ENCODE measurements at regions not wholly inside any gene's neighbourhood (a gene's known extent, or its start where the extent isn't known, plus 50 kb on each side); places are given as distances from the start of the nearest gene placed in this dataset.

- DNase-seq (ENCODE audit: low read depth in 2 of 2): no peak
Measured at GRCh38 chr12:43097471-43097870, 454.5 kb downstream of the ADAMTS20 start.

GRCh38 chr12:43095669-43096280 is 456.2 kb downstream of the ADAMTS20 start:
- DNase-seq (ENCODE audit: low read depth in 2 of 2): no peak

- no peak for DNase-seq (ENCODE audit: low read depth in 2 of 2)
Measured at GRCh38 chr12:43094886-43095575, 457.0 kb downstream of the ADAMTS20 start.

DNA sequence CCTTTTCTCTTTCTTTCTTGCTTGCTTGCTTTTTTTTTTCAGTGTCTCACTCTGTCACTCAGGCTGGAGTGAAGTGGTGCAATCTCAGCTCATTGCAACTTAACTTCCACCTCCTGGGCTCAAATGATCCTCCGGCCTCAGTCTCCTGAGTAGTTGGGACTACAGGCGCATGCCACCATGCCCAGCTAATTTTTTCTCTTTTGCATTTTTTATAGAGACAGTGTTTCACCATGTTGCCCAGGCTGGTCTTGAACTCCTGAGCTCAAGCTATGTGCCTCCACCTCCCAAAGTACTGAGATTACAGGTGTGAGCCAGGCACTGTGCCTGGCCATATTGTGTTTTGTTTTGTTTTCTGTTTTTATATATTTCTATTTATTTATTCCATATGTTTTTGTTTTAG is 461.0 kb downstream of the ADAMTS20 start:
- no peak for DNase-seq (ENCODE audit: low read depth in 2 of 2)

DNA sequence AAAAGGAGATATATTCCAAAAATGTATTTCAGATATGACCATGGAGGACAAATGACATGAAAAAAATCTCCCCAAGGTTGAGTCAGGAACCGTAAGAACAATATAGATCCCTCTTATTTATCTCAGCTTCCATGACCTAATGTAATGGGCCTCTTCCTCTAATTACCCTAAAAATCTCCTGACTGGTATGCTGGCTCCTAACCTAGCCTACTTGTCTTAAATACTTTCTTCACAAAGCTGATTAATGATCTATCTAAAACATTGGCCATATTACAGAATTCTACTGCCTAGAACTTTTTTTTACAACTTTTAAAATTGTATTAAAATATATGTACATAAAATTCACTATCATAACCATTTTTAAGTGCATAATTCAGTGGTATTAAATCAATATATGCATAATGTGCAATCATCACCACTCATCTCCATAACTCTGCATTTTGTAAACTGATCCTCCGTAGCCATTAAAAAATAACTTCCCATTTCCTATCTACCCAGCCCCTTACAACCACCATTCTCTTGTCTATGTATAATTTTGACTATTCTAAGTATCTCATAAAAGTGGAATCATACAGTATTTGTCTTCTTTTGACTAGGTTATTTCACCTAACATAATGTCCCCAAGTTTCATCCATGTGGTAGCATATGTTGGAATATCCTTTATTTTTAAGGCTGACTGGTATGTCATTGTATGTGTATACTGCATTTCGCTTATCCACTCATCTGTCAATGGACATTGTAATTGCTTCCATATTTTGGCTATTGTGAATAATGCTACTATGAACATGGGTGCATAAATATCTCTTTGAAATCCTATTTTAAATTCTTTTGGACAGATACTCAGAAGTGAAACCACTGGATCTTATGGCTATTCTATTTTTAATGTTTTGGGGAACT is 464.6 kb downstream of the ADAMTS20 start:
- DNase-seq (ENCODE audit: low read depth in 2 of 2): no peak

GRCh38 chr12:43079476-43079875 is 472.5 kb downstream of the ADAMTS20 start:
- no peak for DNase-seq (ENCODE audit: low read depth in 2 of 2)

DNA sequence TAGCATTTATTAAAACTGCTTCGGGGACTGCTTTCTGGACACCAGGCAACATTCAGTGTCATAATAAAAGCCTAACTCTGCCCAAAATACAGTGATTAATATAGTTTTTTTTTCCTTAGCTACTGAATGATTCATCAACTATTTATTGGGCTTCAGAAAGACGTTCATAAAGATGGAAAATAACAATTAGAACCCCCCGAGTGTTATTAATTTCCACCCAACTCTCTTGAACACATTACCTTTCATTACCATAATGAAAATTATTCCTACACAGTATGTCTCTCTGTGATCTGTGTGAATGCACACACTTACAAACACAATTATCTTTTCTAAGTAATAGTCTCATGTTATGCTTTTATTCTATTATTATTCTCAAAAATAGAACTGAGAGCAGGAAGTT is 473.0 kb downstream of the ADAMTS20 start:
- no peak for DNase-seq (ENCODE audit: low read depth in 2 of 2)

DNA sequence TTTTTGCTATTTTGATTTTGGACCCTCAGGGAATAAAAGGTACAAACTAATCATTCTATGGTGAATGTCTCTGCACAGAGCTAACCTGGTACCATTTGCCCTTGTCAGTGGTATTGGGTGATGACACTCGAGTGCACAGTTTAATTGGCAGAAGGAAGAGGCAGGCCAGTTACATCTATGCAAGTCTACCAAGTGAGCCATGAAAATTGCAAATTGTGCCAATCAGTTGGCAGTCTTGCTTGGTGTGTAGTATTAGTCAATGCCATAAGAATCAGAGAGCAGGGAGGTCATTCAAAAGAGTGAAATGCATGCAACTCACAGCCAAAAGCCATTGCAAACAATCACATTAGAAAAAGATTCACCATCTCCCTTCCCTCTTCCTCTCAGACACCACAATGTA is 479.6 kb downstream of the ADAMTS20 start:
- no peak for DNase-seq (ENCODE audit: low read depth in 2 of 2)

DNA sequence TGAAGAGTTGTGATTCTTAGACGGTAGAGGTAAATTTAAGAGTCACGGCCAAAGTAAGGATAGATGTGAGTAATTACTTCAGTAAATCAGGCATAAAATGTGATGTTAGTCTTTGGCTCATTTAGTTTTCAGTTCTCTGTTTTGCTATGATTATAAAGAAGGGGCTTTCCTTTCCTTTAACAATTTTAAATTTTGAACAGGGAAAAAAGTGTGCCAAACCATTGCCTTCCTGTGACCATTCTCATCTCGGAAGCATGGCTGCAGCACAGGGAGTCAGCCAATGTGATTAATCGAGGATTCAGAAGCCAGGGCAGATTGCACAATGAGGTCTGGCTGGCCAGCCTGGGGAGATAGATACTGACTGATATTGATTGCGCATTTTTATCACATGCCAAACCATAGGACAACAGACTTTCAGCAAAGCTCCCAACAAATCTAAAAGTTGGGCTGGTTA is 480.2 kb upstream of the PRICKLE1 start:
- DNase-seq (ENCODE audit: low read depth in 2 of 2): no peak

DNA sequence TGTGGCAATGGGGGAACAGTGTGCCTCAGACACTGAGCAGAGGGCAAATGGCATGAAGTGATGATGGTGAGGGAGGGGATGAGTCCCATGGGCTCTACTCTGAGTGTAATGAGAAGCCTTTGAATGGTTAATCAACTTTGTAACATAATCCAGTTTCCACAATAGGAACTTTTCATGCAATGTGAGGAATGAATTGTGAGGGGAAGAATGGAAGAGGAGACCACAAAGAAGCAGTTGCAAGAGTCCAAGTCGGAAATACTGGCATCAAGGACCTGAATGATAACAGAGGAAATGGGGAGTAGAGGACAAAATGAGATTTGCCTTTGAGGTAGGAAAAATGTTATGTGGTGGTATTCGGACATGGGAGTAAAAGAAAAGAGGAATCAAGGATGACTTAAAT is 476.9 kb upstream of the PRICKLE1 start:
- no peak for DNase-seq (ENCODE audit: low read depth in 2 of 2)

DNA sequence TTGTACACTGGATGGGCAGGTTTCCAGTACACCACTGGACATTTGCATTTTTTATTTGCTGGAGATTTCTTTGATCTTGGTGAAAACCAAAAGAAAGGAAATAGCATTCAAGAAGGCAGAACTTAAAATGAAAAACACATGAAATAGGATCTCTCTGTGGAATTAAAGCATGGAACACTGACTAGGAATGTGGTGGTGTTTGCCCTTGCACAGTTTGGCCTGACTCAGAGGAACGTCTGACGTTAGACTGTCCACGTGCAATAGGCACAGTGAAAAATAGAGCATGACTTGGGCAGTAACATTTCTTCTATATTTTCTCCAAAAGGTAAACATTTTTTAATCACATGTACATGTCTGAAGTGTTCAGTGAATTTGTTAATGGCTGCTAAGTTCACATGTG is 474.1 kb upstream of the PRICKLE1 start:
- DNase-seq (ENCODE audit: low read depth in 2 of 2): peak in 1 of 2 experiments; percentile 17

GRCh38 chr12:43062201-43062895 is 472.8 kb upstream of the PRICKLE1 start:
- DNase-seq (ENCODE audit: low read depth in 2 of 2): no peak

- DNase-seq (ENCODE audit: low read depth in 2 of 2): no peak
Measured at GRCh38 chr12:43060742-43061141, 471.2 kb upstream of the PRICKLE1 start.

- no peak for DNase-seq (ENCODE audit: low read depth in 2 of 2)
Measured at GRCh38 chr12:43058616-43059015, 469.1 kb upstream of the PRICKLE1 start.

DNA sequence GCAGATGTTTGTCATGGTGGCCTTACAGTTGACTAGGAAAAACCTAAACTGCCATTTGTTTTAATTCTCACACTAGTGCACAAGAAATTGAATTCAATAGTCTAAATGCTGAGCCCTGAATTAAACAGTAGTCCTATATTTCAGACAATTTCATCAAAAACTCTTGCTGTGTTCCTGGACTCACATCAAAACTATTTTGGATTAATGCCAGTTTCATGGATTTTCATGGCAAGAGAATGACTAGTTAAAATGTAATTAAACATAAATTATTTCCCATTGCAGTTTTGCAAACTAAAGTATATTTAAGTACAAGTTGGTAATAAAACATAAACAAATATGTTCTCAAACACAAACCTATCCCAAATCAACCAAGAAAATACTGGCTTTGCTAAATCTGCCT is 468.0 kb upstream of the PRICKLE1 start:
- no peak for DNase-seq (ENCODE audit: low read depth in 2 of 2)

DNA sequence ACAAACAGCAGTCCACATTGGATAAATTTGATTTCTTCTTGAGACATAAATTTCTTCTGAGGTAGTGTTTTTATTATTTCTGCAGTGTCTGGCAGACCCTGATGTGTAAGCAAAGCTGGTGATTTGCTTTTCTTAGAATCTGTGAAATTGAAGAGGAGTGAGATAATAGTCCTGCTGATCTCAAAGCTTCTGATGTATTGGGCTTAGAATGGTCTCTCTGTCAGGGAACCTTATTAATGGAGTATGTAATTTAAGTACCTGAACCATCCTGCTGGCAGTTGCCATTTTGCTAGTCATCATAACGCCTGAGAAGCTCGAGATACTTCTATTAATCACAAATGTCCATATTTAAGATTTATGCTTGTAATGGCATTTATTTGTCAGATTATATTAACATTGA is 464.5 kb upstream of the PRICKLE1 start:
- DNase-seq (ENCODE audit: low read depth in 2 of 2): no peak

DNA sequence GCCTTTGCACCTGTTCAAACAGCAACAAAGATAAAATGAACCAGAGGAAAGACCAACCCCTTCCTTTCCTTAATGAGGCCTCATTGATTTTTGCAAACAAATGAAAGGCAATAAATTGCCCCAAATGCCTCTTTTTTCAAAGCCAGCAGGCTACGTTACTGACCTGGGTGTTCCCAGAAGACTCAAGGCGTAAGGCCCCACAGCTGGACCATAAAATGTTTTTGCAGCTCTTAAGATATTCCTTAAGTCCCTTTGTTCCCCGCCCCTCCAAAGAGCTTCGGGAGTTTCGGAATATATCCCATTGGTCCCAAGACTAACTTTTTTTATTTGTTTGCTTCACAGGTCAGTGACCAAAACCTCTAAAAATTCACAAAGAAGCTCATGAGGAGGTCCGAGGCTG is 462.9 kb upstream of the PRICKLE1 start:
- DNase-seq (ENCODE audit: low read depth in 2 of 2): no peak

DNA sequence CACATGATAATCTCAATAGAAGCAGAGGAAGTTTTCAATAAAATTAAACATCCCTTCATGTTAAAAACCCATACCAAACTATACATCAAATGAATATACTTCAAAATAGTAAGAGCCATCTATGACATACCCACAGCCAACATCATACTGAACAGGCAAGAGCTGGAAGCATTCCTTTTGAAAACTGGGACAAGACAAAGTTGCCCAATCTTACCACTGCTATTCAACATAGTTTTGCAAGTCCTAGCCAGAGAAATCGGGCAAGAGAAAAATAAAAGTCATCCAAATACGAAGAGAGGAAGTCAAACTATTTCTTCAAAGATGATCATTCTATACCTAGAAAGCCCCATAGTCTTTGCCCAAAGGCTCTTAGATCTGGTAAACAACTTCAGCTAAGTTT is 454.7 kb upstream of the PRICKLE1 start:
- DNase-seq (ENCODE audit: low read depth in 2 of 2): no peak

- no peak for DNase-seq (ENCODE audit: low read depth in 2 of 2)
Measured at GRCh38 chr12:43038991-43039390, 449.4 kb upstream of the PRICKLE1 start.

GRCh38 chr12:43029971-43030370 is 440.4 kb upstream of the PRICKLE1 start:
- no peak for DNase-seq (ENCODE audit: low read depth in 2 of 2)

DNA sequence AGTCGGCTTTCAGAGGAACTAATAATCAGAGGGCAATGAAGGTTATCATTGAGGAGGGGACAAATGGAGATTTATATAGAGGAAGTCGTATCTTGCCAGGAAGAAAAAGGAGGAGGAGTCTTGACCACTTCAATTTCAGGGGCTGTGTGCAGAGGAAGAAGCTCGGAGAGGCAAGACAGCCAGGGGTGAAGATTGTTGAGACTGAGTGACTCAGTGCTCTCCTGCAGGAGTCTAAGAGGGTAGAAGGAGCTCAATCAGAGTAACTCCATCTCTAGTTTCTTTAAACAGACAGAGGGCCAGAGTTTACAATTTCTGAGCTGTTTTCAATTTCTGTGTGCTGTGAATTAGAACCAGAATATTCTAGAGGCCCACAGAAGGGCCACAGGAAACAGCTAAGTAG is 439.3 kb upstream of the PRICKLE1 start:
- DNase-seq (ENCODE audit: low read depth in 2 of 2): no peak

GRCh38 chr12:43022838-43023237 is 433.3 kb upstream of the PRICKLE1 start:
- DNase-seq (ENCODE audit: low read depth in 2 of 2): no peak
